ENCODE measurements at regions not wholly inside any gene's neighbourhood (a gene's known extent, or its start where the extent isn't known, plus 50 kb on each side); places are given as distances from the start of the nearest gene placed in this dataset.

GRCh38 chr4:110675426-110675825 lies 52.5 kb upstream of the PITX2 start:
- DNase-seq: no peak

DNA sequence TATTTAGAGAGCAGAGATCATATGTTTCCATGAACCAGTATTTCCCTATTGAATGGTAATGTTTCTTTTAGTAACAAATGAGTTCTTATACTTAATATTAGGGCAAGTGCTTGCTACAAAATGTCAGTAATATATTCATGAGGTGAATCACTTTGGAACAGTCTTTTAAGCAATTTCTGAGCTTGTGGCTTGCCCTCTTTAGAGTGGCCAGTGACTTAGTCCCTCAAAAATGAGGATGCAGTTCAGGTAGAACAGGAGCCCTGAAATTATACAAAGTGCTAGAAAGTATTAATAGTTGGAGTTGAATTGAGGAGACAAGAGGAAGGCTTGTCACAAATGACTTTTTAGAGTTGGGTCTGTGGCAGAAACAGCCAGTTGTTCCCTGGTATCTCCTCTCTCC lies 53.4 kb upstream of the PITX2 start:
- DNase-seq: no peak

GRCh38 chr4:110678517-110679227 lies 55.8 kb upstream of the PITX2 start:
- DNase-seq: no peak

- no peak for DNase-seq
Measured at GRCh38 chr4:110680265-110680664, 57.4 kb upstream of the PITX2 start.

DNA sequence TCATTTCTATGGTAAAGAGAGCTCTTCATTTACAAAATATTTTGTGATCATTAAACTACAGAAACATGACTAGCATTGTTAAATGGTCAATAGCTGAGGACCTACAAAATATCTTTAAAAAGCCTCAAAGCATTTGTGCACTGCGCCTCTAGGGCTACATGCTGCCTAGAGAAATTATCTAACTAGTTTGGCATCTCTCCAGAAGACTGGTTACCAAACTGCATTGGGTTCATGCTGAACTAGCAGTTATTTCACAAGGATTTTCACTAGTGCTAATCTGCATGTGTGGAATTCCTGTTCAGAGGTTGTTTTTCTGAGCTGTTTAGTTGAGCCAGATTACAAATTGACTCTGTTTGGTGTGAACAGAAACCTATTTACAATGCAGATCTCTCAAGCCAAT lies 58.5 kb upstream of the PITX2 start:
- DNase-seq: no peak

GRCh38 chr4:110682311-110682710 lies 59.4 kb upstream of the PITX2 start:
- no peak for DNase-seq

- no peak for DNase-seq
Measured at GRCh38 chr4:110683601-110684000, 60.7 kb upstream of the PITX2 start.

DNA sequence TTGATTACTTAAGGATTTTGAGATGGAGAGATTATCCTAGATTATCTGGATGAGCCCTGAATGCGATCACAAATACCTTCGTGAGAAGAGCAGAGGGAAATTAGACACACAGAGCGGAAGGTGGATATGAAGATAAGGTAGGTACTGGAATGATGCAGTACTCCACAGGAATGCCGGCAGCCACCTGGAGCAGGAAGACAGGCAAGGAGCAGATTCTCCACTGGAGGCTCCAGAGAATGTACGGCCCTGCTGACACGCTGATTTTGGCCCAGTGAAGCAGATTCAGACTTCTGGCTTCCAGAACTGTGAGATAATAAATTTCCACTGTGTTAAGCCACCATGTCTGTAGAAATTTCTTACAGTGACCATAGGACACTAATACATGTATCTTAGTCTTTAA lies 79.4 kb upstream of the PITX2 start:
- DNase-seq: no peak

- DNase-seq: no peak
Measured at GRCh38 chr4:110704748-110705439, 82.0 kb upstream of the PITX2 start.

DNA sequence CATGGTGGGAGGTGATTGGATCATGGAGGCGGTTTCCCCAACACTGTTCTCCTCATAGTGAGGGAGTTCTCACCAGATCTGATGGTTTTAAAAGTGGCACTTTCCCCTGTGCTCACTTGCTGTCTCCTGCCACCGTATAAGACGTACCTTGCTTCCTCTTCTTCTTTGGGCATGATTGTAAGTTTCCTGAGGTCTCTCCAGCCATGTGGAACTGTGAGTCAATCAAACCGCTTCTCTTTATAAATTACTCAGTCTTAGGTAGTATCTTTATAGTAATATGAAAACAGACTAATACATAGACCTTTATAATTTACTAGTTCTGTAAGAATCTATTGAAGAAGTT lies 82.5 kb upstream of the PITX2 start:
- DNase-seq: no peak

DNA sequence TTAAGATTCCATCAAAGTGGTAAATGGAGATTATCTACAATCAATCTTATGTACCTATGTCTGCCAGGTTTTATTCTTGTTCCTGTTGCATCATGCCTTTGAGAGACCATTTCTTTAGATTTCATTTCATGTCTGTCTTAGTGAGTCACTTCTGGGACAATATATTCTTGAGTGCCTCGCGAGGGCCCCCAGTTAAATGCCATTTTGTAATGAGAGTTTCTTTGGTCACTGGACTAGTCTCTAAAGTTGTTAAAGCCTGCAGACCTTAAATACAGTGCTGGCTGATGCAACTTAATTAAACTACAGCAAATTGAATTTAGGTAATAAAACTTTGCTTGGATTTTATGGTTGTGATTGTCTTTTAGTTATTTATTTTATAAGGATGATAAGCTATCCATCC lies 87.2 kb upstream of the PITX2 start:
- DNase-seq: no peak

- DNase-seq: no peak
Measured at GRCh38 chr4:110712486-110712885, 89.6 kb upstream of the PITX2 start.

DNA sequence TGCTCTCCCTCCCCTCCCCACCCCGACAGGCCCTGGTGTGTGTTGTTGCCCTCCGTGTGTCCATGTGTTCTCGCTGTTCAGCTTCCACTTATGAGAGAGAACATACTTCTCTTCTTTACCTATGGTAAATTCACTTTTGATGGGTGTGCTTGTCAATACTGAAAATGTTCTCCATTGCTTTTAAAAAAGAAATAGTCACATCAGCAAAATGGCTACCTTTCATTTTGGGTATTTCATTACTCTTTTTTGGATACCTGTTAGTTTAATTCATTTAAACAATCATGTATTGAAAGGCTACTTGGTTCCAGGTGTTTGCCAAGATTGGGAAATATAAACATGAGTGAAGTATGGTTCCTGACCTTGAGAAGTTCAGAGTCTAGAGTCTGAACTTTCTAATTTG lies 107.4 kb upstream of the PITX2 start:
- DNase-seq: no peak

GRCh38 chr4:110733901-110734300 lies 111.0 kb upstream of the PITX2 start:
- DNase-seq: no peak

DNA sequence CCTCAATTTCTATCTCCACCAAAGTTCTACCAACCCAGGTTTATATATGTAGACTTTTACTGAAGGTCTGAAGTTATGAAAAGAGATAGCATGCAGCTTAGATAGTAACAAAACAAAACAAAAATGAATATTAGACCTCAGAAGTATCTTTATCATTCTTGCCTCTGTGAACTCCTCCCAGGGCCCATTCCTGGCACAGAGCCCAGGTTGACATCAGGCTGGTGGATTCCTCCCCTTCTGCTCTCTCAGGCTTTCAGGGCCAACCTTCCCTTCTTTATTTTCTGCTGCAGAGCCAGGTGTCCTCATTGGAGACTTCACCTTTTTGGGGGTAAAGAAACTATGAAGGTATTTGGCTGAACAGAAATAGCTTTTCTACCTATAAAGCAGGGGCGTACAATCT lies 112.8 kb upstream of the PITX2 start:
- no peak for DNase-seq

- DNase-seq: no peak
Measured at GRCh38 chr4:110737931-110738330, 115.1 kb upstream of the PITX2 start.

- no peak for DNase-seq
Measured at GRCh38 chr4:110742143-110742542, 119.3 kb upstream of the PITX2 start.

GRCh38 chr4:110748071-110748470 lies 125.2 kb upstream of the PITX2 start:
- no peak for DNase-seq

- DNase-seq: no peak
Measured at GRCh38 chr4:110751183-110751582, 128.3 kb upstream of the PITX2 start.

GRCh38 chr4:110751986-110752385 lies 129.1 kb upstream of the PITX2 start:
- DNase-seq: no peak

DNA sequence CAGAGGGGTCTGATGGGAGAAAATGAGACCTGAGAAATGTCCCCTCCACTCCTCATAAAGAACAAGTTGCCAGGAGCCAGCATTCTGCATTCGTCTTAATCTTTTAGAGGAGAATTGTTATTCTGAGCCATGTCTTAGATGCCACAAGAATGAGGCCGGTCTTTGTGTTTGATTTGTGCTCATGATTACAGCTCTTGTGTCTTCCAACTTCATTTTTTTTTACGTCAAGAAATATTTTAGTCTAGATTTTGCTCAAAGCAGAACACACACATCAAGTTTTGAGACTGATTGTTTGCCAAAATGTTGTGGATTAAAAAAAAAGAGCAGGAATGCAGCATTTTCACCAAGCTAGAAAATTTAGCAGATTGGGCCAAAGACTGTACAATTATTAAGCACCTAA lies 130.6 kb upstream of the PITX2 start:
- DNase-seq: no peak

- no peak for DNase-seq
Measured at GRCh38 chr4:110754716-110755115, 131.8 kb upstream of the PITX2 start.

- DNase-seq: no peak
Measured at GRCh38 chr4:110769578-110769977, 146.7 kb upstream of the PITX2 start.

GRCh38 chr4:110770353-110770752 lies 147.5 kb upstream of the PITX2 start:
- DNase-seq: no peak

DNA sequence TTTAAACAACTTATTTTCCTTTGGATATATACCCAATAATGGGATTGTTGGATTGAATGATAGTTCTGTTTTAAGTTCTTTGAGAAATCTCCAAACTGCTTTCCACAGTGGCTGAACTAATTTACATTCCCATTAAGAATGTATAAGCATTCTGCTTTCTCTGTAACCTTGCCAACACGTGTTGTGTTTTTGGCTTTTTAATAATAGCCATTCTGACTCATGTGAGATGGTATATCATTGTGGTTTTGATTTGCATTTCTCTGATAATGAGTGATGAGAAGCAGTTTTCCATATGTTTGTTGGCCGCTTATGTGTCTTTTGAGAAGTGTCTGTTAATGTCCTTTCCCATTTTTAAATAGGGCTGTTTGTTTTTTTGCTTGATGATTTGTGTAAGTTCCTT lies 155.6 kb upstream of the PITX2 start:
- no peak for DNase-seq

All from activated CD4-positive, alpha-beta T cell treated with anti-CD3 and anti-CD28 coated beads, Interleukin-2, amount 50 U/mL, for 16 hours (primary cell).